ENCODE measurements at regions not wholly inside any gene's neighbourhood (a gene's known extent, or its start where the extent isn't known, plus 50 kb on each side); places are given as distances from the start of the nearest gene placed in this dataset.
A peak's percentile ranks its signal among the peaks of the same experiment; 100 is the strongest.

DNA sequence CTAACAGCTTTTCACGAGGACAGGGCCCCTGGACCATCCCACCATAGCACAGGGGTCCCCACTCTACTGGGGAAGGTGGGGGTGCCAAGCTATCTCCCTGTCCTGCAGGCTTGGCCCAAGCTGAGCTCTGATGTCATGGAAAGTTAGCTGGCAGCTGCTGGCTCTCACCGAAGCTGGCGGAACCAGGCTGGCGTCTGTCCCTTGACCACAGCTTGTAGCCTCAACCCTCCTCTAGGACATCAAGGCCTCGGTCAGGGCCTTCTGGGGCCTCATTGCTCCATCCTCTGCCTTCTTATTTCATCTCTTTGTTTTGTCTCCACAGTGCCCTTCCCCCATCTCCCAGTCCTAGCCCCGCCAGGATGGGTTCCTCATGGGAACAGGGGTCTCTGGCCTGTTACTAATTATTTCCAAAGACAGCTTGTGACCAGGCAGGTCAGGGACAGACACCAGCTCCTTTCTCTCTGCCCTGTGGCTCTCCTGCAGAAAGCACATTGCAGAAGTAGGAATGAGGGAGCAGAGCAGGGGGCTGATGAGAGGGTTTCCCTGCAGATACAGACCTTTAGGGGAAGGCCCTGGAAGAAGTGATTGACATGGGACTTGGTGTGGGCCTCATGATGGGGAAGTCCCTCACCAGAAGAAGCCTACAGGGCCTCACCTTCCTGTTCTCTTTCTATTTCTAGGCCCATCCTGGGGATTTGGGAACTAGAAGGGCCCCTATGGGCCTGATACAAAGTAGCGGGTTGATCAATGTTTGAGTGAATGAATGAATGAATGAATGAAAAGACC is 97.5 kb upstream of the ALX4 start:
- no peaks in the 10 kb centered on the region for H3K27me3 ChIP-seq (replicated peaks in 1 of 2; ENCODE audit: control insufficient read depth in 2 of 2, insufficient read depth in 2 of 2, low read length in 1 of 2)
- ChIA-PET RAD21 (ENCODE audit: unreplicated experiment) (no interaction called here), SMC1A (ENCODE audit: uncharacterized antibody, unreplicated experiment) (no interaction called here), CTCF (interaction anchor here (1.2 kb wide), 1 partner anchor 18 kb away, joined by 3 read pairs; no protein-coding TSS in a partner anchor), POLR2A (no interaction called here)
- H4K20me1 ChIP-seq (ENCODE audit: control insufficient read depth, insufficient read depth): no peaks in the 10 kb centered on the region
- H3K4me3 ChIP-seq: no peak overlapping the region
- H3K36me3 ChIP-seq (ENCODE audit: control insufficient read depth in 2 of 2, insufficient read depth in 2 of 2, low read length in 1 of 2): no peaks in the 10 kb centered on the region
- no TSS peak for BruUV-seq (replicated peaks)
- FAIRE-seq (no peak), ATAC-seq (no peak), DNase-seq (ENCODE audit: low read depth, low spot score) (no peak)
- intact Hi-C loops (cut with micrococcal nuclease; ENCODE audit: unreplicated experiment): no loop called here
- H2AFZ ChIP-seq (ENCODE audit: control insufficient read depth, low read depth, low read length): no peak overlapping the region
- in situ Hi-C loops (cut with MboI): no loop called here
- H3K4me1 ChIP-seq (ENCODE audit: control insufficient read depth, insufficient read depth, low read length): no peaks in the 10 kb centered on the region
- H3K79me2 ChIP-seq (ENCODE audit: control insufficient read depth, insufficient read depth, low read length): no peaks in the 10 kb centered on the region
- 42% methylated on average over 7 of the region's 7 CpGs for WGBS (ENCODE audit: insufficient coverage, insufficient replicate concordance, low lambda C conversion rate, missing lambda C conversion rate)
- H3K27ac ChIP-seq (ENCODE audit: control insufficient read depth, insufficient read depth): no peak overlapping the region
- H3K4me2 ChIP-seq (ENCODE audit: control insufficient read depth, insufficient read depth): no peak overlapping the region
- H3K9me3 ChIP-seq (replicated peaks; ENCODE audit: control insufficient read depth, insufficient read depth, low read length): no peaks in the 10 kb centered on the region; the same call in 2 of the 3 replicates
- TF ChIP-seq, protein P1, sequence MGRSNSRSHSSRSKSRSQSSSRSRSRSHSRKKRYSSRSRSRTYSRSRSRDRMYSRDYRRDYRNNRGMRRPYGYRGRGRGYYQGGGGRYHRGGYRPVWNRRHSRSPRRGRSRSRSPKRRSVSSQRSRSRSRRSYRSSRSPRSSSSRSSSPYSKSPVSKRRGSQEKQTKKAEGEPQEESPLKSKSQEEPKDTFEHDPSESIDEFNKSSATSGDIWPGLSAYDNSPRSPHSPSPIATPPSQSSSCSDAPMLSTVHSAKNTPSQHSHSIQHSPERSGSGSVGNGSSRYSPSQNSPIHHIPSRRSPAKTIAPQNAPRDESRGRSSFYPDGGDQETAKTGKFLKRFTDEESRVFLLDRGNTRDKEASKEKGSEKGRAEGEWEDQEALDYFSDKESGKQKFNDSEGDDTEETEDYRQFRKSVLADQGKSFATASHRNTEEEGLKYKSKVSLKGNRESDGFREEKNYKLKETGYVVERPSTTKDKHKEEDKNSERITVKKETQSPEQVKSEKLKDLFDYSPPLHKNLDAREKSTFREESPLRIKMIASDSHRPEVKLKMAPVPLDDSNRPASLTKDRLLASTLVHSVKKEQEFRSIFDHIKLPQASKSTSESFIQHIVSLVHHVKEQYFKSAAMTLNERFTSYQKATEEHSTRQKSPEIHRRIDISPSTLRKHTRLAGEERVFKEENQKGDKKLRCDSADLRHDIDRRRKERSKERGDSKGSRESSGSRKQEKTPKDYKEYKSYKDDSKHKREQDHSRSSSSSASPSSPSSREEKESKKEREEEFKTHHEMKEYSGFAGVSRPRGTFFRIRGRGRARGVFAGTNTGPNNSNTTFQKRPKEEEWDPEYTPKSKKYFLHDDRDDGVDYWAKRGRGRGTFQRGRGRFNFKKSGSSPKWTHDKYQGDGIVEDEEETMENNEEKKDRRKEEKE (IDR thresholded peaks at IDR 0.05): no peak
- TF ChIP-seq, protein P2, sequence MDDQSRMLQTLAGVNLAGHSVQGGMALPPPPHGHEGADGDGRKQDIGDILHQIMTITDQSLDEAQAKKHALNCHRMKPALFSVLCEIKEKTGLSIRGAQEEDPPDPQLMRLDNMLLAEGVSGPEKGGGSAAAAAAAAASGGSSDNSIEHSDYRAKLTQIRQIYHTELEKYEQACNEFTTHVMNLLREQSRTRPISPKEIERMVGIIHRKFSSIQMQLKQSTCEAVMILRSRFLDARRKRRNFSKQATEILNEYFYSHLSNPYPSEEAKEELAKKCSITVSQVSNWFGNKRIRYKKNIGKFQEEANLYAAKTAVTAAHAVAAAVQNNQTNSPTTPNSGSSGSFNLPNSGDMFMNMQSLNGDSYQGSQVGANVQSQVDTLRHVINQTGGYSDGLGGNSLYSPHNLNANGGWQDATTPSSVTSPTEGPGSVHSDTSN (IDR thresholded peaks at IDR 0.05; ENCODE audit: insufficient replicate concordance, low read depth, low read length): peak; percentile 37
- no peak for TF ChIP-seq GABPA (IDR thresholded peaks at IDR 0.05; ENCODE audit: low read depth)
- TF ChIP-seq YY1 (IDR thresholded peaks at IDR 0.05; ENCODE audit: low read depth, low read length): no peak
- no peak for TF ChIP-seq KDM1A (IDR thresholded peaks at IDR 0.05; ENCODE audit: borderline replicate concordance)
- TF ChIP-seq SMAD1 (IDR thresholded peaks at IDR 0.05; ENCODE audit: low read depth, partially characterized antibody): no peak
- TF ChIP-seq, protein P3, sequence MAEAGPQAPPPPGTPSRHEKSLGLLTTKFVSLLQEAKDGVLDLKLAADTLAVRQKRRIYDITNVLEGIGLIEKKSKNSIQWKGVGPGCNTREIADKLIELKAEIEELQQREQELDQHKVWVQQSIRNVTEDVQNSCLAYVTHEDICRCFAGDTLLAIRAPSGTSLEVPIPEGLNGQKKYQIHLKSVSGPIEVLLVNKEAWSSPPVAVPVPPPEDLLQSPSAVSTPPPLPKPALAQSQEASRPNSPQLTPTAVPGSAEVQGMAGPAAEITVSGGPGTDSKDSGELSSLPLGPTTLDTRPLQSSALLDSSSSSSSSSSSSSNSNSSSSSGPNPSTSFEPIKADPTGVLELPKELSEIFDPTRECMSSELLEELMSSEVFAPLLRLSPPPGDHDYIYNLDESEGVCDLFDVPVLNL (IDR thresholded peaks at IDR 0.05; ENCODE audit: low read depth, low read length): no peak
- no peak for TF ChIP-seq DPF2 (IDR thresholded peaks at IDR 0.05)
- no peak for TF ChIP-seq ZNF274 (IDR thresholded peaks at IDR 0.05; ENCODE audit: insufficient read depth, insufficient read length)
- no peak for TF ChIP-seq RB1 (IDR thresholded peaks at IDR 0.05; ENCODE audit: borderline replicate concordance)
- no peak for TF ChIP-seq SUPT20H (IDR thresholded peaks at IDR 0.05; ENCODE audit: borderline replicate concordance, control insufficient read depth, low read depth, low read length)
- no peak for TF ChIP-seq TCF3 (IDR thresholded peaks at IDR 0.05; ENCODE audit: borderline replicate concordance, insufficient read depth, low read depth, low read length)
- TF ChIP-seq, protein P4, sequence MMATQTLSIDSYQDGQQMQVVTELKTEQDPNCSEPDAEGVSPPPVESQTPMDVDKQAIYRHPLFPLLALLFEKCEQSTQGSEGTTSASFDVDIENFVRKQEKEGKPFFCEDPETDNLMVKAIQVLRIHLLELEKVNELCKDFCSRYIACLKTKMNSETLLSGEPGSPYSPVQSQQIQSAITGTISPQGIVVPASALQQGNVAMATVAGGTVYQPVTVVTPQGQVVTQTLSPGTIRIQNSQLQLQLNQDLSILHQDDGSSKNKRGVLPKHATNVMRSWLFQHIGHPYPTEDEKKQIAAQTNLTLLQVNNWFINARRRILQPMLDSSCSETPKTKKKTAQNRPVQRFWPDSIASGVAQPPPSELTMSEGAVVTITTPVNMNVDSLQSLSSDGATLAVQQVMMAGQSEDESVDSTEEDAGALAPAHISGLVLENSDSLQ (IDR thresholded peaks at IDR 0.05): peak; percentile 83
- TF ChIP-seq PAX8 (IDR thresholded peaks at IDR 0.05): no peak
- no peak overlapping the region for H3K9ac ChIP-seq (ENCODE audit: control insufficient read depth, insufficient read depth, low read length)

Data from GM12878 (cell line).